AG09319 (cell line): ENCODE measurements at regions not wholly inside any gene's neighbourhood (a gene's known extent, or its start where the extent isn't known, plus 50 kb on each side); places are given as distances from the start of the nearest gene placed in this dataset.

Source experiments
- DNase-seq: peaks from one replicate; pipeline ENCODE4 v3.0.0-alpha.2; 2010; ENCODE audit warnings: low read depth; ENCODE audit errors: extremely low read depth
- CTCF ChIP-seq: IDR thresholded peaks from 2 replicates; pipeline ENCODE4 v1.5.1; 2011; ENCODE audit warnings: low read depth, mild to moderate bottlenecking, inconsistent platforms, low read length, moderate library complexity

DNA sequence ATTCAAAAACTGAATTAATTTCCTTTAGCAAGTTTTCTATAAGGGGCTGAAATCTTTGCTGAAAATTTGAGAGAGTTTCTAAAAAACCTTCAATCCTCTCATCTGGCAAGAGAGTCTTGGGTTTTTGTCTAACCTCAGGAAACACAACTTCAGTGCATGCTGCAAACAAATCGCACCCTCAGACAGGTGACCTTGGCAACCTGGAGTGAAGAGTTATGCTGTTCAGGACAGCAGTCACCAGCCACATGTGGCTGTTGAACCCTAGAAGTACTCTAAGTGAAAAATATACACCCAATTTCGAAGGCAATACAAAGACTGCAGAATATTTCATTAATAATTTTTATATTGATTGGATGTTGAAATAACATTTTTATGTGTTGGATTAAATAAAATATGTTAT lies 184.8 kb downstream of the RPS29 start:
- TF ChIP-seq CTCF, result no peak
- DNase-seq, result no peak

DNA sequence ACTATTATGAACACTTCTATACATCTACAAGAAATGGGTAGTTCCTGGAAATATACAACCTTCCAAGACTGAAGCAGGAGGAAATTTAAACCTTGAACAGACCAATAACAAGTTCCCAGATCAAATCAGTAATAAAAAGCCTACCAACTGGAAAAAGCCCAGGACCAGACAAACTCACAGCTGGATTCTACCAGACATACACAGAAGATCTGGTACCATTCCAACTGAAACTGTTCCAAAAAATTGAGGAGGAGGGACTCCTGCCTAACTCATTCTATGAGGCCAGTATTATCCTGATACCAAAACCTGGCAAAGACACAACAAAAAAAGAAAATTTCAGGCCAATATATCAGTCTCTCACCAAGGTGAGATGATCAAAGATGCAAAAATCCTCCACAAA lies 189.4 kb downstream of the RPS29 start:
- no peak for DNase-seq
- TF ChIP-seq CTCF, result no peak

- no peak for TF ChIP-seq CTCF
- no peak for DNase-seq
Observed at GRCh38 chr14:49381778-49382177, 204.4 kb downstream of the RPS29 start.

DNA sequence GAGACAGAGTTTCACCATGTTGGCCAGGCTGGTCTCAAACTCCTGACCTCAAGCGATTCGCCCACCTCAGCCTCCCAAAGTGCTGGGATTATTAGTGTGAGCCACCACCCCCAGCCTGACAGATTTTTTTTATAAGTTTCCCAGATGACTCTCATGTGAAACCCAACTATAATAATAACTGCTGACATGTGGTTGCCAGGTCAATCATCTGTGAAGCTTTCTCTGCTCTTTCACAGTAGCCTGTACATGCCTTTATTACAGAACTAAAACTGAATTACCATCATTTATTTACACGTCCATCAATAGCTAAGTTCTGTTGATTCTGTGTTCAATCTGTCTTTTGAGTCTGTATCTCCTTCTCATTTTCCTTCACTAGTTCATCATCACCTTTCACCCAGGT lies 218.5 kb downstream of the RPS29 start:
- DNase-seq, result no peak
- TF ChIP-seq CTCF, result no peak

GRCh38 chr14:49366416-49366815 lies 219.8 kb downstream of the RPS29 start:
- TF ChIP-seq CTCF, result no peak
- DNase-seq, result no peak

GRCh38 chr14:49364752-49365117 lies 221.4 kb downstream of the RPS29 start:
- TF ChIP-seq CTCF, result no peak

GRCh38 chr14:49363821-49364751 lies 222.1 kb downstream of the RPS29 start:
- no peak for TF ChIP-seq CTCF
- no peak for DNase-seq

More at GRCh38 chr14:49364752-49365117, 221.4 kb downstream of the RPS29 start:
- DNase-seq, result no peak
